Stimulated activated naive CD4-positive, alpha-beta T cell (primary cell): ENCODE measurements at regions not wholly inside any gene's neighbourhood (a gene's known extent, or its start where the extent isn't known, plus 50 kb on each side); places are given as distances from the start of the nearest gene placed in this dataset.
"Not testable (repeated sequence)": the region's sequence is repeated elsewhere in the genome, so short reads cannot be mapped to it uniquely, and the experiment has no call there.

Experiments used
- DNase-seq, 6 experiments: peaks; one replicate each; lab custom pipeline; 2025; lab: John Stamatoyannopoulos, UW

DNA sequence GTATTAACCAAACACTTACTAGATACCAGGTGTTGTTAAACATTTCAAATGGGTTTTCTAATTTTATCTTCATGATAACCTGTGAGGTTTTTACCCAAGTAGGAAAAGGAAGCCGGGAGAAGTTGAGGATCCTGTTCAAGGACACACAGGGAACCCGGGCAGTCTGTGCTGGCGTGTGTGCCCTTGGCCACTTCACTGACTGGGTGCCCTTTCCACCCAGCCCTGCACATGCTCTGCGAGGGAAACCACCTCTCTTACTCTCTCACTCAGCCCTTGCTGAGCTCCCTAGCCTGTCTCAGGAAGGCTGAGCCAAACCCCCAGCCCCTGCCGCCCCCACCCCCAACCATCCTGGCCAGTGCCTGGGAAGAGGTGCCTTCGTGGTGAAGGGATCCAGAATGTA is 51.8 kb downstream of the TEX44 start:
- no peak for DNase-seq

DNA sequence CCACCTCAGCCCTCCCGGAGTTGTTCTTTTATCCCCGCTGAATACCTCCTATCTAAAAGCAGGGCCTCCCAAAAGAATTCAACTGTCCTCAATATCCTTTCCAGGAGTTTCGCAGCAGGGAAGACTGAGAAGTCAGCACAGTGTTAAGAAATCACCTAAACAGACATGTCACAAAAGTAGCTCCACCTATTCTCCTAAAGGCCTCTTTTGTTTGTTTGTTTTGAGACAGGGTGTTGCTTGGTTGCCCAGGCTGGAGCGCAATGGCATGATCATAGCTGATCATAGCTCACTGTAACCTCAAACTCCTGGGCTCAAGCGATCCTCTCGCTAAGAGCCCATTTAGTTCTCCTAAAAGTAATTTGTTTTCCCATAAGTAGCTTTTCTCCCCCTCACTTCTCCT is 53.8 kb downstream of the TEX44 start:
- no peak for DNase-seq

DNA sequence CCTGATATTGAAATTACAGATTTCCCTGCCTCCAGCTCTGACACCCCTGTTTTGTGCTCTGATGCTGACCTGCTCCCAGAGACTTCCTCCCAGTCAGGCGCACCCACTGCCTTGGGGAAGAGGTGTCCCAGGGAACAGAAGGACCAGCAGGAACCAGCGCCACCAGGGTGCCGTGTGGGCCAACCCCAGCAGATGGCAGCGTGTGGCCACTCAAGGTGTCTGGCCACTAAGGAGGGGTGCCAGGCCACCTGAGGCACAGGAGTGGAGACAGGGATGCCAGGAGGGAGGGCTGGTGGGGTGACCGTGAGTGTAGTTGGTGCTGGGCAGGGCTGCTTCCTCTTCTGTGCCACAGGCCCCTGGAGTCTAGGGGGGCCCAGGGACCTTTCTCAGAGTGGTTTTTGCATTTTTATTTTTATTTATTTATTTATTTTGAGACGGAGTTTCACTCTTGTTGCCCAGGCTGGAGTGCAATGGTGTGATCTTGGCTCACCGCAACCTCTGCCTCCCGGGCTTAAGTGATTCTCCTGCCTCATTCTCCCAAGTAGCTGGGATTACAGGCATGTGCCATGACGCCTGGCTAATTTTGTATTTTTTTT is 56.0 kb downstream of the TEX44 start:
- DNase-seq, result peak in 5 of 6 experiments; percentile 26 to 35 (median 32)

DNA sequence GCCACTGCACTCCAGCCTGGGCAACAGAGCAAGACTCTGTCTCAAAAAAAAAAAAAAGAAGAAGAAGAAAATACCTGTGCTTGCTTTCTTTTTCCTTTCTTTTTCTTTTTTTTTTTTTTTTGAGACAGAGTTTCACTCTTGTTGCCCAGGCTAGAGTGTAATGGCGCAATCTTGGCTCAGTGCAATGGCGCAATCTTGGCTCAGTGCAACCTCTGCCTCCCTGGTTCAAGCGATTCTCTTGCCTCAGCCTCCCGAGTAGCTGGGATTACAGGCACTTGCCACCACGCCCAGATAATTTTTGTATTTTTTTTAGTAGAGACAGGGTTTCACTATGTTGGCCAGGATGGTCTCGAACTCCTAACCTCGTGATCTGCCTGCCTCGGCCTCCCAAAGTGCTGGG is 56.8 kb upstream of the PTMA start:
- not testable (repeated sequence) for DNase-seq

DNA sequence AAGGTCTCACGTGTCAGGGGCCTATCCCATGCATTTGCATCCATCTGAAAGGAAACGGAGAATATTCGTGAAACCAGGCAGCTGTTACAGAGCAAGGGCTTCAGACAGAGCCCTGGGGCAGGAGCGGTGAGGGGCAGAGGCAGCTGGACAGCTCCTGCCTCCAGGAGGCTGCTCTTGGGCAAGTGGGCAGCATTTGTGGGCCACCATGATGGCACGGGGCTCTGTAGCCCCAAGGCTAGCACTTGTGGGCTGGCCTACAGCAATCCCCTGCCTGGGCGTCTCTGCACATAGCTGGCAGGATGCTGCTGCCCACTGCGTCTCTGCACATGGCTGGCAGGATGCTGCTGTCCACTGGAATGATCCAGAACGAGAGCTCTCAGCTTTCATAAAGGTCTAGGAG is 52.8 kb upstream of the PTMA start:
- DNase-seq, result no peak

DNA sequence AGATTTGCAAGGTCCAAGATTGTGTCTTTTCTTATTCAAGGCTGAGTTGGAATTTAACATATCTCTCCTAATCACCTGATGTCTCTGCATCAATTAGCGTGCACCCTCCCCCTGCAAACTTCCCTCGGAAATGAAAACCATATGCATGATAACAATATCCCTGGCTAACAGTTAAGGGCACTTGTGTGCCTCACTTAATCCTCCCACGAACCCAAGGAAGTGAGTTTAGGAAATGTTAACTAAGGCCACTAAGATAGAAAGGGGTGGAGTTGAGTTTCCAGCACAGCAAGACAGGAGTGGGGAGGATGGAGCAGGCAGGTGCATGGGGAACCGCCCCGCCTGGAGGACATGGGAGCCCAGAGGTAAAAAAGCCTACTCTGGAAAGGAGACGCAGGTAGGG is 52.4 kb upstream of the PTMA start:
- no peak for DNase-seq
